NCI-H128 (cell line): ENCODE measurements at regions not wholly inside any gene's neighbourhood (a gene's known extent, or its start where the extent isn't known, plus 50 kb on each side); places are given as distances from the start of the nearest gene placed in this dataset.
"Not testable (repeated sequence)": the region's sequence is repeated elsewhere in the genome, so short reads cannot be mapped to it uniquely, and the experiment has no call there.

Experiments used
- DNase-seq: peaks from one replicate; lab custom pipeline; 2025; ENCODE audit not compliant: unreplicated experiment; lab: John Stamatoyannopoulos, UW

DNA sequence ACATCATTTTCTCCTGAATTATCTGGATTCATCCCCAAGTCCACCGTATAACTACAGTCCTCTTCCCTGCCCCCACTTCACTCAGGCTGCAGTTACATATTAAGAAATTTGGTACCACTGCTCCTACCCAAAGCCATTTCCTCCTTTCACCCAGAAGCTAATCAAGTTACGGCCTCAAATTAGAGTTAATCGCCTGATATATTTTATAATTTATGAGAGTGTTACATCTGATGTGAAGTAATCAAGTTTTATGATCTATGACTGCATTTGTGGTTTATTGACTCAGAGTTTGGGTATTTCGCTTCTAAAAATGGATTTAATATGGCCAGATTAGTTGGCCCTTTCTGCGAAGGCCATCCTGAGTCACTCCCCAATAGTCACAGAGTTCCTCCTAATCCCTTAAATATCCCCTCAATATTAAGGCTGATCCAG lies 223.6 kb upstream of the KIF2A start:
- DNase-seq = no peak

DNA sequence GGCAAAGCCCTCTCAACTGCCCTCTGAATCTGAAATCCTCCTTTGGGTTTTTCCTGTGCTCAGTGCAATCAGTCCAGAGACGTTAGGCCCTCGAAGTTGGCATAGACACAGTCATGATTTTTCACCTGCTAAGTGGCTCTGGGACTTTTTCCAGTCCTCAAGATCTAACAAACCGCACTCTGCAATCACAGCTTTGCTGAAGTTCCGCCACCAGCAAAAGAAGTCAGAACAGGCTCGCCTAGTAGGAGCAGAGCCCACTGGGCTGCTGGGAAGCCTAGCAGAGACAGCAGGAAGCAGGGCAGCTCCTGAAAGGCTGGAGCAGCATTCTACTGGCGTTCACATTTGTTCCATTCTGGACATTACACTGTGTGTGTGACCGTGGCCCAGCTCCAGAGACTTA lies 222.8 kb upstream of the KIF2A start:
- DNase-seq = no peak

DNA sequence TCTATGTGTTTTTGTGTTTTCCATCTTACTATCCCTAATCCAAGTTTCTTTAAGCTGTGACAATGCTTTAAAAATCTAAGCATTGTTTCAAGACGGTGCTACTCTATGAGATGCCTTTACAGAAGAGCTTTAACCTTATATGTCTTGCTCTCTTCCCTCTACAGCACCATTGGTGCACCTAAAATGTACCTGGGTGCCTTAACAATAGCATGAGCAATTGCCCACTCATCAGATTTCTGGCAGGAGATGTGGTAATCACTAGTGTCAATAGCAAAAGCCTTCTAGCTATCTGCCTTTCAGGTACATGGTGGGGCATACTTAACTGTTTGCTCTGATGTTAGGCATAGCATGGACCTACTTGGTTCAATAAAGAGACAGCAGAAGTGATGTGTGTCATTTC lies 222.3 kb upstream of the KIF2A start:
- DNase-seq = no peak

DNA sequence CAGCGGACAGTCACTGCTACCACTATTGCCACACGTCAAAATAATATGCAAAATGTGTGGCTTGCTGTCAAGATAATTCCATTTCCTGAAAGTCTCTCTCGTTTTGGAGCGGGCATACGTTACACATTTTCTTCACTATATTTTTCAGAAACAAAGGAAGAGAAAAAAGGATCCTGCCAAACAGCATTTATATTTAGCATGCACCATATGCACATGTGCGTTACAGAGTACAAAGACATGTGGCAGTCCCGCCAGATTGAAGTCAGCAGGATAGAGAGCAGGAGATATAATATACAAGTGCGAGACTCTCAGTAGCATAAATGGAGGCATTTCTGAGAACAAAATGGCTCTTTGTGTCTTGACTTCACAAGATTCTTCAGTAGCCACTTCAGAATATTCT lies 221.6 kb upstream of the KIF2A start:
- no peak for DNase-seq

DNA sequence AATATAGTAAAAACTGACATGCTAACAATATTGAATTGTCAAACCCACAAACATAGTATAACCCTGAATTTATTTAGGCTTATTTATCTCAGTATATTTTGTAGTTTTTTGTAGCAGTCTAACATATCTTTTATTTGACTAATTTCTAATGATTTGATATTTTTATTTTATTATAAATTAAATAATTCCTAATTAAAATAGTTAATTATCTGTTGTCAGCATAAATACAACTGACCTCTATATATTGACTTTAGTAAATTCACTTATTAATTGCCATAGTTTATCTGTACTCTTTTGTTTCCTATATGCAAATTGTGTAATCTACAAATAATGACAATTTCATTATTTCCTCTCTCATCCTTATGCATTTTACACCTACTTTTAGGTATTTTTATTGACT lies 215.1 kb upstream of the KIF2A start:
- no peak for DNase-seq

DNA sequence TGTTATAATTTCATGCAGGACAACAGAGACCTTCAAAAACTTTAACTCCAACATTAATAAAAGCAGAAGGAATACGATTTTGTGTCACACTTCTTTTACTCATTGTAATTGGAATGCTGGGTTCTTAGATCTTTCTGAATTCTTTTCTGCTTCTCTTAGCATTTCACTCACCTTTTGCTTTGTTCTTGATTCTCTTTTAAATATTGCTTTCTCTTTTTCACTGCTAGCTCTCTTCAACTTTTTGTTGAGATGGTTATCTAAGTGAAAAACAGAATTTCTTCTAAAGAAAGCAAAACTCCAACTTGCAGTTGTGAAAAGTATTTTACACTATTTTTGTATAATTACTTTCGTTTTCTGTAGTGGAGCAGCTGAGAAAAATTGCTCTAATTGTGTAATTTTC lies 212.6 kb upstream of the KIF2A start:
- DNase-seq = no peak

DNA sequence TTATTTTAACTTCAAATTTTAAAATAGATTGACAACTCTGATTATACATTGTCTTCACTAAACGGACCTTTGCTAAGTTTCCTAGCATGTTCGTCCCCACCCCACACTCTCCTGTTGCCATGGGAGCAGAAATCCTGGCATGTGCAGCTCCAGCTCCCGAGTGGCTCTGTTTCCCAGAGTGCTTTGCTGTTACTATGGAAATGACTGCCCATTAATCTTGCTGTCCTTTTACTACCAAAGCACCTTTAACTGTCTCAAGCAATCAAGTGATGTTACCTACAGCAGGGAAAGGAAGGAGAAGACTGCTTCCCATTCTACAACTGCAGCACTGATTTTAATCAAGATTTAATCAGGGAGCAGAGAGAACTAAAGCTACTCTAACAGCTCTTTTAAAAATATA lies 212.0 kb upstream of the KIF2A start:
- peak; percentile 44 for DNase-seq

DNA sequence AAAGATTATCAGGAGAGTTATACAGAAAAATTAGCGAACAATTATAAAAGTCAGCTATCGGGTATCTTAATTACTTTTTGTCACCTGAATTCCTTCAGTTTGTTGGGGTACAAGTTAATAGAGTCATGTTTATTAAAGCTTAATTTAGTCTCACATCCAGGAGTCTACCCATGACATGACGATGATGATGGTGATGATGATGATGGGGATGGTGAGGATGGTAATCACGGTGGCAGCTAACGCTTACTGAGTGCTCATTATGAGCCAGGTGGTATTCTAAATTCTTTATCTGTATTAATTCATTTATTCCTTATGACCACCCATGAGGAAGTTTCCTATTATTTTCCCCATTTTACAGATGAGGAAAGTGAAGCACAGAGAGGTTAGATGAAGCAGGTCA lies 208.6 kb upstream of the KIF2A start:
- no peak for DNase-seq

DNA sequence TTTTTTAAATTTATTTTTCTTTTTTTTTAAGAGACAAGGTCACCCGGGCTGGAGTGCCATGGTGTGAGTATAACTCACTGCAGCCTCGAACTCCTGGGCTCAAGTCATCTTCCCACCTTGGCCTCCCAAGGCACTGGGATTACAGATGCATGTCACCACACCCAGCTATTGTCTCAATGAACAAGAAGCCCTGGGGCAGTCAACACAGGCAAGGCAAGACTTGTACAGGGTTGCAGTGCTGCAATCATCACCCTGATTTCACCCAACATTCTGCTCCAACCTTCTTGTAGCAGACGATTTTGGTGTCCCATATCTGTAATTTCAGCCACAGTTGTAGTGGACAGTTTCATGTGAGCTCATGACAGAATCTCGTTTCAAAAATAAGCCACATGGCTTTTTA lies 205.8 kb upstream of the KIF2A start:
- DNase-seq = no peak

DNA sequence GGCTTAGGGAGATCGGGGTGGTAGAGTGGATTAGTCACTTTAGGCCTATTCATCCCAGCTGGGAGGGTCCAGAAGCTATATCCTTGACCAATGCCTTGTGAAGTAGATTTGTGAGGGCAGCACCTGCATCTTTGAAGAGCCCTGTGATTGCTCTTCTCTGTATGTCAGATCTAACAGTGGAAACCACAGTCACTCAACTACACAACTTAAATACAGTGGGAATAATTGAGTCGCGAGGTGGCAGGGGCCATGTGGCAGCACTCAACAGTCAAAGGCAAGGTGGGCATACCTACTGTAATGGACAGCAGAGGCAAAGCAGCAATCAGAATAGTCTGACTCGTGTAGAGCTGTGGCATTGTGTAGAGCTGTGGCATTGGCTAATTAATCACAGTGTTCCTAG lies 202.1 kb upstream of the KIF2A start:
- not testable (repeated sequence) for DNase-seq

DNA sequence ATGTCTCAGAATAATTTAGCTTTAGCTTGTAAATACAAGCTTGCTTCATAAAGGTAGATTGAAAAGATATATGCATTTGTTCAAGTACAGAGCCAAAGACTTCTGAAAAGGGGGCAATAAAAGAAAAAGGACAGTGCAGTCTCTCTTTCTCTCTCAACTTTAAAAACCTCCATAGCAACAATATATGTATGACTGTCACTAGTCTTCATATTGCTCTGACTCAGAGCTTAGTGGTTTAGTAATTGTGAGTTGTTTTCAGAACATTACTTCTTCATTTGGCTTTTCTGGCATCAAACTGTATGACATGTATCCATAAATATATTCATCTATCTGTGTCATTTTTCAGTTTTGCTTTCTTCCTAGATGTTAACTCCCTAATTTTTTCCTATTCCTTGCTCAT lies 194.6 kb upstream of the KIF2A start:
- DNase-seq = no peak

DNA sequence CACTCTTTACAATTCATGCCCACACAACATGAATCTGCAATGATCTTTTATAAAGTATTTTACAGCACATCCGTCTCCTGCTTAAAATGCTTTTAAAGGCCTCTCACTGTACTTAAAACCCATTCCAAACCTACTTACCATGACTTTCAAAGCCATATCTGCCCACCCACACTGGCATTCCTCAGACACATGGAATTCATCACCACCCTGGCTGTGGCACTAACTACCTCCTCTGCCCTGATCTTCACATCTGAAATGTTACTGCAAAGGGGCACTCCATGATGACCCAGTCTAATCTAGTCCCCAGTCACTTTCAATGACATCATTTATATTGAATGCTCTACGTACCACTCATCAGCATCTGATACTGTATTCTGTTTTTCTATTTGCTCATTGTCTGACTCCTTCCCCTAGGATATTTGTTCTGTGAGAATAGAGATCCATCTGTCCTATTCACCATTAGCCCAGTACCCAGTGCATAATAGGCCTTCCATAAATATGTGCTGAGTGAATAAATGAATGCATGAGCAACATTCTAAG lies 193.2 kb upstream of the KIF2A start:
- no peak for DNase-seq

DNA sequence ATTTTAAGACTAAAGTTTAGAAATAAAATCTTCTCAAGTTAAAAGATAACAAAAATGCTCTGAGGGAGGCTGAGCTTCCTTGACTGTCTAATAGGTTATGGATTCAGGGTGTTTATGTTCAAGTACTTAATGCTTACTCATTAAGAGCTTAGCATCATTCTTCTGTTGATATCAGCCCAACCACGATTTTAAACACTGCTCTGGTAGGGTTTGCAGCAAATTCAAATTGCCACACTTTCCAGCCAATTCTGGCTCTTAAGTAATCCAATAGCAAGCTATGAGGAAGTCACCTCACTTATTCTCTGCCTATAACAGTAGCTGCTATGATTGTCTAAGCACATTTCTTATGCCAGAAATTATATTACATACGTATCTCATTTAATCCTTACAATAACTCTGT lies 191.0 kb upstream of the KIF2A start:
- DNase-seq = no peak

DNA sequence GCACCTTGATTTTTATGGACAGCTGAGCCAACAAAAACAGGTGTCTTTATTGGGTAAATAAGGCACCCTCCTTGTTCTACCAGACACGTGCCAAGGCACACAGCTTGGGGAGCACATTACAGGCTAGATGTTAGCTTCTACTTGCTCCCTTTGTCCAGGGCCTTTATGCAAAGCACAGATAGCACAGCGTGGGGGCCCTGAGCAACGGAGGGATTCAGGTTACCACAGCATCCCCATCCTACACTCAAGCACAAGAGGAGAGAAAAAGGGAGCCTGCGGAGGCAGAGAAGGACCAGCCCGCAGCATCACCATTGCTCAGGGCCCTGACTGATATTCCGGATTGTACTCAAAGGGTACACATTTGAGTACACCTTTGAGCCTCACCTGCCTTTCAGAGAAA lies 181.7 kb upstream of the KIF2A start:
- DNase-seq = no peak

DNA sequence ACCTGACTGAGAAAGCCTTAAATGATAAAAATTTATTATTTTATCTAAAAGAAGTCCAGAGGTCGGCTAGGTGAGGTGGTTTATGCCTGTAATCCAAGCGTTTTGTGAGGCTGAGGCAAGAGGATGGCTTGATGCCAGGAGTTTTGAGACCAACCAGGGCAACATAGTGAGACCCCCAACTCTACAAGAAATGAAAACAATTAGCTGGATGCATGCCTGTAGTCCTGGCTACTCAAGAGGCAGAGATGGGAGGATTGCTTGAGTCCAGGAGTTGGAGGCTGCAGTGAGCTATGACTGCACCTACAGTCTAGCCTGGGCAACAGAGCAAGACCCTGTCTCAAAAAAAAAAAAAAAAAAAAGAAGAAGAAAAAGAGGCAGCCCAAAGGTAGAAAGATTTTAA lies 179.9 kb upstream of the KIF2A start:
- no peak for DNase-seq

DNA sequence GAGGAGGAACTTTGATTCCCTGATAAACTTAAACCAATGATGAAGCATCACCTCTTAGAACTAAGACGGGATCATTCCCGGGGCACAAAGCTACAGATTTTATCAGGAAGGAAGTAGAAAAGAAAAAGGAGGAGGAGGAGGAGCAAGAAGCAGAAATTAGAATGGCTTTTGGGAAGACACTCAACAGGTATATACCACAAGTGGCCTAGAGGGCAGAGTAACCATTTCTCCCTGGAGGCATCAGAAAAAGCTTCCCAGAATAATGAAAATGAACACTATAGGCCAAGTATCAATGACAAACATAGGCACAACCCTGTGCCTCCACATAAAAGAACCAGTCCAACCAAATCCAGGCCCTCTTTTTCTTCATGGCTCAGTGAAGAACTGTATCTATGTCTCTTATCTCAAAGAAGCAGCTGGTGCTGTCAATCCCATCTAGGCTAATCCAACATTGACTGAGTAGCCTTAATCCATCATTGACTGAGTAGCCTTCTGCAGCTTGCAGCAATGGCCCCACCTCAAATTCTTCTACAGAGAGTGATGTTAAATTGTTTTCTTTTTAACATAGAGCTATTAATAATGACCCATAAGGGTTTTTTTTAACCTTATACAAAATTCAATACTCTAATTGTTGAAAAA lies 178.8 kb upstream of the KIF2A start:
- DNase-seq = no peak

DNA sequence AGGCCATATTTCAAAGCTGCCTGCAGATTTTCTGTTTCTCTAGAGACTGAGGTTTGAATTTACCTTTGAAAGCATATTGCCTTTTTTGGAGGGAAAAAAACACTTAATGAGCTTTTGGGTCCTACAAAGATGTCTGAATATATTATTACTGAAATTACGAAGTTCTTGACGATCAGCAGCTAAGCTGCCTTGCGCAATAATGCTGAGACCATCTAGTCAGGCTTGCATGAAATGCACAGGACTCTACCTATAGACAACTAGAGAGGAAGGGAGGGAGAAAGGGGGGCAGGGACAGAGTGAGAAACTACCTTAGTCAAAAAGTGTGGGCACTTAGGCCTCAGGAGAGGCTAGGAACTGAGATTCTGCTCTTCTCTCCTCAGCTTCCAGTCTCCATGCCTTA lies 175.9 kb upstream of the KIF2A start:
- DNase-seq = no peak

DNA sequence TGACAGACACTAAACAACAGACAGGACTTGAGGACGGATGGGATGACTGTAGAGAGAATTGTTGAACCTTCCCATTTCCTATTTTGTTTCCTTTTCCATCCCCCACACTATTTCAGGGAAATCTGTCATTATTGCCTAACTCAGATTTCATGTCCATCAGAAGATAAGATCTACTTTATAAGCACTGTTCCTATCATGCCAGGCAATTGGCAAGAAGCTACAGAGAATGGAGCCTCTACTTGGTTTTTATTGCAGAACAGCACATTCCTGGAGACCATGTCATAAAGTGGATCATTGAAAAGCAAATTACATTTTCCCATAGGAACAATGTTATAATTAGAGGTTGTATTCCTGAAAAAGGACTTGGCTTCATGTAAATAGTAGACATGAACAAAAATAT lies 173.7 kb upstream of the KIF2A start:
- no peak for DNase-seq

DNA sequence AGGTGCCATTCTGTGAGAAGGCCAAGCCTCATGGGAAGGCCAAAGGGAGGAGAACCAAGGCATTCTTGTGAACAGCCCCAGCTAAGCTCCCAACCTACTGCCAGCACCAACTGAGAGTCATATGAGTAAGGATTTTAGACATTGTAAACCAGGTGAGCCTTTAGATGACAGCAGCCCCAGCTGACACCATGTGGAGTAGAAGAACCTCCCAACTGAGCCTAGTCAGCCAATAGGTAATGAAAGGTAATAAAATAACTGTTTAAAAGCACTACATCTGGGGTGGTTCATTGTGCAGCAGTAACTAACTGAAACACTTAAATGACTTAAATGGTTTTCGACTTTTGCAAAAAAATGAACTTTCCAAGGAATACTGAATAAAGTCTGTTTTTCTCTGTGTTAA lies 172.6 kb upstream of the KIF2A start:
- DNase-seq = no peak

DNA sequence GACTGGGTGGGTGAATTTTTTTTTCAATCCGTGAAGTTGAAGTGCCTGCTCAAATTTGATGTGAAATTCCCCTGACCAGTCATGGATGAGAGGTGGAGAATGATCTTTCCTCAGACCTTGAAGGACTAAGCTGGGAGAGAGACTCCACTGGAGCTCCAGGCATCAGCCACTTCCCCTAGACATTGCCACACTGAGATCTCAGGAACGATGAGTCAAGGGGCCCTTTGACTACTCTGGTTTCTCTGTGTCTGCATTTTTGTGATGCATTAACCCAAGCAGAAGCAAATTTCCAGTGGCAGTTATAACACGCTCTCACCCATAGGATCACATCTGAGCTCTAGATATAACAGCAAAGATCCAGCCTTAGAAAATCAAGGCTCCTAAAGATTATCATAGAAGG lies 171.2 kb upstream of the KIF2A start:
- DNase-seq = no peak

DNA sequence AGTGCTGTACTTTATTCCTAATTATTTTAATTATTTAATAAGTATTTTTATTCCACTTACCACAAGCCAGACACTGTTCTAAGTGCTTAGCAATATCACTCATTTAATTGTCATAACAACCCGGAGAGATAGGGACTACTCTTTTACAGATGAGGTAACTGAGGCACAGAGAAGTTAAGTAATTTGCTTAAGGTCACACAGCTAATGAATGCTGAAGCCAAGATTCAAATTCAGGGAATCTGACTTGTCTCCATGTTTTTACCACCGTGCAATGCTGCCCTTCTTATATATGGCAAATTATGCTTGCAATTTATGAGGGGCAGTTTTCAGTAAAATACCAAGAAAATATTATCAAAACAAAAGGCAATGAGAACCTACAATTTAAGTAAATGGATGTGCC lies 168.4 kb upstream of the KIF2A start:
- DNase-seq = no peak

DNA sequence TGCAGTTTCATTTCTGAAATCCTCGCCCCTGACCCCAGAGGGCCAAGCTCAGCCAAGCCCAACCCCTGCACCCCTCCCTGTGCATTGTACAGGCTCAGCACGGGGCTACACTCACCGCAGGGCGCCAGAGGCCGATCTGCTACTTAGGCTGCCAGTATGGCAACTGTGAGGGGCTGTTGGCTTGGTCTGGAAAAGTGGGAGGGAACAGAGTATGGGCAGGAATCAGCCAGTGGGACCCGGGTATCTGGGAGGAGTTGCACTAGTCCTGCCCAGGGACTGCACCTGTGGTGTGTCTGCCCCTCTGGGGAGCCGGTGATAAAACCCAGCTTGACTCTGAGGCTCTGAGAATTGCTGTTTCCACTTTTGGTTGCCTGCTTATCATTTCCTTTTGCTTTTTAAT lies 167.4 kb upstream of the KIF2A start:
- DNase-seq = no peak

DNA sequence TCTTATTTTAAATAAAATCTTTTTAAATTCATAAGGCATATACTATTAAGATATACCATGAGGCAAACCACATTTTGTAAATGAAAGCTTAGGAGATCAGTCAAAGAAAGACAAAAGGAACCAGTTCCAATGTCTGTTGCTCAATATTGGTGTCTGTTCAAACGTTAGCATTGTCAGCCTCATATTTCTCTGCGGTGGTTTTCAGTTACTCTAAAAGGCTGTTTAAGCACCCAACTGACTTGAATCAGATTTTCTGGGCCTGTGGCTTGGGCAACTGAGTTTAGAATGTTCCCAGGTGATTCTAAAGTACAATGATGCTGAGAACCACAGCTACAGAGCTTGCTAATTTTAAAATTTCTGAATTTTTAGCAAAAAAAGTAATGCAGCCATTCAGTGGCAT lies 166.3 kb upstream of the KIF2A start:
- DNase-seq = no peak

DNA sequence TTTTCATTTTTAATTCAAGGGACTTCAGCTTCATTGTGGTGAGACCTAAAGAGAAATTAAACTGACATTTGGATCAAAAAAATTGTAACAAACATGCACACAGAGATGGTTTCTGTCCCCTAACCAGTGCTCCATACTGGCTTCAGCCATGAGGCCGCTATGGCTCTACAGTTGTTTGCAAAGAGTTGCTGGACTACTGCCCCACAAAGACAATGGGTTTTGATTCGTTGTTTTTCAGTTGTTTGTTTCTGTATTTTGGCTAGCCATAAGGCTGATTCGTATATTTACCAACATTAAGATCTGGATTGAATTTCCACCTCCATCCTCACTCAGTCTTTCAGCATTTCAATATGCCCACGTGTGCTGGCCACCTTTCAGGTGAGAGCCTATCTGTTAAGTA lies 163.7 kb upstream of the KIF2A start:
- DNase-seq = no peak
